ENCODE measurements at regions not wholly inside any gene's neighbourhood (a gene's known extent, or its start where the extent isn't known, plus 50 kb on each side); places are given as distances from the start of the nearest gene placed in this dataset.
"Not testable (repeated sequence)": the region's sequence is repeated elsewhere in the genome, so short reads cannot be mapped to it uniquely, and the experiment has no call there.

- Mint-ChIP-seq H3K4me3 (no peak overlapping the region), H3K27ac (no peak overlapping the region), H3K4me1 (no peaks in the 10 kb centered on the region), H3K9me3 (peaks cover 4% of the 10 kb centered on the region), H3K27me3 (no peaks in the 10 kb centered on the region), H3K36me3 (peaks cover 33% of the 10 kb centered on the region)
- no peak for ATAC-seq
Measured at GRCh38 chr6:144566868-144567615, 281.9 kb downstream of the UTRN start.

GRCh38 chr6:144568241-144568640 lies 283.1 kb downstream of the UTRN start:
- Mint-ChIP-seq H3K27me3 (no peaks in the 10 kb centered on the region), H3K4me1 (no peaks in the 10 kb centered on the region), H3K27ac (no peak overlapping the region), H3K9me3 (peaks cover 7% of the 10 kb centered on the region), H3K4me3 (no peak overlapping the region), H3K36me3 (peaks cover 37% of the 10 kb centered on the region)
- no peak for ATAC-seq

- not testable (repeated sequence) for H3K27me3 Mint-ChIP-seq, ATAC-seq, H3K4me3 Mint-ChIP-seq, H3K27ac Mint-ChIP-seq, H3K9me3 Mint-ChIP-seq, H3K4me1 Mint-ChIP-seq
- peaks cover 49% of the 10 kb centered on the region for H3K36me3 Mint-ChIP-seq
Measured at GRCh38 chr6:144572541-144572940, 287.4 kb downstream of the UTRN start.

- Mint-ChIP-seq H3K36me3 (peaks cover 48% of the 10 kb centered on the region), H3K9me3 (peaks cover 7% of the 10 kb centered on the region), H3K27ac (no peak overlapping the region), H3K27me3 (no peaks in the 10 kb centered on the region), H3K4me1 (no peaks in the 10 kb centered on the region), H3K4me3 (no peak overlapping the region)
- ATAC-seq: no peak
Measured at GRCh38 chr6:144574796-144575195, 289.7 kb downstream of the UTRN start.

GRCh38 chr6:144575327-144575726 lies 290.2 kb downstream of the UTRN start:
- Mint-ChIP-seq H3K9me3 (peaks cover 7% of the 10 kb centered on the region), H3K4me1 (no peaks in the 10 kb centered on the region), H3K27ac (no peak overlapping the region), H3K36me3 (peaks cover 48% of the 10 kb centered on the region), H3K27me3 (no peaks in the 10 kb centered on the region), H3K4me3 (no peak overlapping the region)
- no peak for ATAC-seq

- no peak for ATAC-seq
Measured at GRCh38 chr6:144576871-144577270, 291.7 kb downstream of the UTRN start.

GRCh38 chr6:144578385-144579350 lies 293.5 kb downstream of the UTRN start:
- Mint-ChIP-seq H3K27me3 (no peaks in the 10 kb centered on the region), H3K9me3 (no peaks in the 10 kb centered on the region), H3K4me3 (no peak overlapping the region), H3K27ac (no peak overlapping the region), H3K36me3 (peaks cover 30% of the 10 kb centered on the region), H3K4me1 (peaks cover 21% of the 10 kb centered on the region)
- no peak for ATAC-seq

More at GRCh38 chr6:144576871-144577270, 291.7 kb downstream of the UTRN start:
- Mint-ChIP-seq H3K9me3 (peaks cover 5% of the 10 kb centered on the region), H3K4me1 (peaks cover 5% of the 10 kb centered on the region), H3K27ac (no peak overlapping the region), H3K27me3 (no peaks in the 10 kb centered on the region), H3K36me3 (peaks cover 46% of the 10 kb centered on the region), H3K4me3 (no peak overlapping the region)

- no peak for ATAC-seq
- peaks cover 21% of the 10 kb centered on the region for H3K4me1 Mint-ChIP-seq
- H3K27me3 Mint-ChIP-seq: no peaks in the 10 kb centered on the region
- peaks cover 25% of the 10 kb centered on the region for H3K36me3 Mint-ChIP-seq
- no peak overlapping the region for H3K4me3 Mint-ChIP-seq
- no peak overlapping the region for H3K27ac Mint-ChIP-seq
- H3K9me3 Mint-ChIP-seq: no peaks in the 10 kb centered on the region
Measured at GRCh38 chr6:144580039-144580438, 294.9 kb downstream of the UTRN start.

- Mint-ChIP-seq H3K9me3 (no peaks in the 10 kb centered on the region), H3K27me3 (no peaks in the 10 kb centered on the region), H3K4me3 (no peak overlapping the region), H3K36me3 (peaks cover 25% of the 10 kb centered on the region), H3K27ac (no peak overlapping the region), H3K4me1 (peaks cover 21% of the 10 kb centered on the region)
- no peak for ATAC-seq
Measured at GRCh38 chr6:144580771-144581170, 295.6 kb downstream of the UTRN start.

GRCh38 chr6:144581812-144582537 lies 296.8 kb downstream of the UTRN start:
- no peak for ATAC-seq
- Mint-ChIP-seq H3K36me3 (peaks cover 21% of the 10 kb centered on the region), H3K9me3 (no peaks in the 10 kb centered on the region), H3K4me1 (peaks cover 21% of the 10 kb centered on the region), H3K4me3 (no peak overlapping the region), H3K27ac (no peak overlapping the region), H3K27me3 (no peaks in the 10 kb centered on the region)

- H3K4me3 Mint-ChIP-seq: peak overlapping the region; percentile 82
- no peaks in the 10 kb centered on the region for H3K27me3 Mint-ChIP-seq
- H3K36me3 Mint-ChIP-seq: peaks cover 22% of the 10 kb centered on the region
- peak overlapping the region; percentile 46 for H3K27ac Mint-ChIP-seq
- peaks cover 21% of the 10 kb centered on the region for H3K4me1 Mint-ChIP-seq
- no peaks in the 10 kb centered on the region for H3K9me3 Mint-ChIP-seq
- peak; percentile 92 for ATAC-seq
Measured at GRCh38 chr6:144582939-144583613, 297.9 kb downstream of the UTRN start.

- peaks cover 18% of the 10 kb centered on the region for H3K36me3 Mint-ChIP-seq
Measured at GRCh38 chr6:144583614-144583954, 298.4 kb downstream of the UTRN start.

GRCh38 chr6:144585217-144585814 lies 300.2 kb downstream of the UTRN start:
- peaks cover 21% of the 10 kb centered on the region for H3K4me1 Mint-ChIP-seq
- no peak overlapping the region for H3K4me3 Mint-ChIP-seq
- H3K27ac Mint-ChIP-seq: no peak overlapping the region
- no peaks in the 10 kb centered on the region for H3K27me3 Mint-ChIP-seq
- H3K9me3 Mint-ChIP-seq: no peaks in the 10 kb centered on the region
- H3K36me3 Mint-ChIP-seq: peaks cover 12% of the 10 kb centered on the region
- ATAC-seq: no peak

More at GRCh38 chr6:144583614-144583954, 298.4 kb downstream of the UTRN start:
- H3K27me3 Mint-ChIP-seq: no peaks in the 10 kb centered on the region
- H3K9me3 Mint-ChIP-seq: no peaks in the 10 kb centered on the region
- H3K4me3 Mint-ChIP-seq: peak overlapping the region; percentile 82
- H3K27ac Mint-ChIP-seq: peak overlapping the region; percentile 46
- no peak for ATAC-seq
- peaks cover 21% of the 10 kb centered on the region for H3K4me1 Mint-ChIP-seq

GRCh38 chr6:144586986-144587385 lies 301.9 kb downstream of the UTRN start:
- Mint-ChIP-seq H3K27ac (no peak overlapping the region), H3K36me3 (peaks cover 6% of the 10 kb centered on the region), H3K9me3 (no peaks in the 10 kb centered on the region), H3K27me3 (no peaks in the 10 kb centered on the region), H3K4me3 (no peak overlapping the region), H3K4me1 (peaks cover 15% of the 10 kb centered on the region)
- no peak for ATAC-seq

Measured in stimulated activated memory B cell treated with anti-CD40 and anti-IgM and Interleukin-4, amounts not matched to agents 10 μg/mL and 1 μg/mL and 100 μg/mL, for 72 hours (primary cell).